ENCODE measurements at regions not wholly inside any gene's neighbourhood (a gene's known extent, or its start where the extent isn't known, plus 50 kb on each side); places are given as distances from the start of the nearest gene placed in this dataset.

DNA sequence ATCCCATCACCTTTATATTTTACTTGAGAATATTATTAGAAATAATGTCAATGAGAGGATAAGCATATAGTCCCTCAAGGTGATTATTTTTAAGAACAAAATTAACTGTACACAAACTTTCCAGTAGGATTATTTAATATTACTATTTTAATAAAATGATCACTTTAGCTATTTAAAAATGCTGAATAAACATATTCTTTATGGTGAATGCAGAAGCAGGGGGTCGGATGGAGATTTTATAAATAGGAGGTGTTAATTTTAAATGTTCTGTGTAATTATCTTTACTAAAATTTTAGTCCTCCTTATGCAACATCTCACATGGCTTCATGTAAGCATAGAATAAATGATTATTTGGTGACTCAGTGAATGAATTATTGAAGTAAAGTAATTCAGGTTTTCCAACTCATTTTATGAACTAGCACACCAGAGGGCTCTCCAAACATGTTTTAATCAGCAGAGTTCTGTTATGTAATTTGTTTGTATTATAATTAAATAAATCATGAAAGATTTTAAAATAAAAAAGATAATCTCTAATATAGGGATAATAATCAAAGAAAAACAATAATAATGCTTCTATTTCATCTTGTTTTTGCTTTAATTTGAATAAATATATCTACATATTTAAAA lies 1635.2 kb downstream of the EFNB2 start:
- no peak for TF ChIP-seq MAX (IDR thresholded peaks at IDR 0.05; ENCODE audit: low read depth, low read length)
- no peak for TF ChIP-seq CTCF (IDR thresholded peaks at IDR 0.05; ENCODE audit: low read depth, low read length)
- TF ChIP-seq POLR2A (IDR thresholded peaks at IDR 0.05; ENCODE audit: extremely low read depth, insufficient read length) = no peak

All from NB4 (cell line).